ENCODE measurements at regions not wholly inside any gene's neighbourhood (a gene's known extent, or its start where the extent isn't known, plus 50 kb on each side); places are given as distances from the start of the nearest gene placed in this dataset.
"Not testable (repeated sequence)": the region's sequence is repeated elsewhere in the genome, so short reads cannot be mapped to it uniquely, and the experiment has no call there.

- H3K27me3 ChIP-seq; H3K36me3 ChIP-seq; DNase-seq (ENCODE audit: extremely low spot score in 2 of 2); H3K9me3 ChIP-seq; H3K4me3 ChIP-seq; intact Hi-C loops (cut with DNase I); H3K27ac ChIP-seq; H3K4me1 ChIP-seq: not testable (repeated sequence)
Measured at GRCh38 chrX:80508083-80508482, 87.8 kb downstream of the TENT5D start.

GRCh38 chrX:80511969-80512760 is 91.9 kb downstream of the TENT5D start:
- H3K4me3 ChIP-seq, result no peak overlapping the region
- no peaks in the 10 kb centered on the region for H3K9me3 ChIP-seq
- intact Hi-C loops (cut with DNase I), result no loop called here
- no peaks in the 10 kb centered on the region for H3K36me3 ChIP-seq
- no peaks in the 10 kb centered on the region for H3K27me3 ChIP-seq
- H3K27ac ChIP-seq, result no peak overlapping the region
- no peaks in the 10 kb centered on the region for H3K4me1 ChIP-seq
- TF ChIP-seq POLR2AphosphoS5 (IDR thresholded peaks at IDR 0.05; ENCODE audit: insufficient read depth in 1 of 2, low read depth in 1 of 2), result no peak
- TF ChIP-seq POLR2A (IDR thresholded peaks at IDR 0.05), result no peak
- no peak for TF ChIP-seq CTCF (IDR thresholded peaks at IDR 0.05)
- no peak for DNase-seq (ENCODE audit: extremely low spot score in 2 of 2)

- H3K4me3 ChIP-seq, result no peak overlapping the region
- H3K36me3 ChIP-seq, result no peaks in the 10 kb centered on the region
- no peak for DNase-seq (ENCODE audit: extremely low spot score in 2 of 2)
- intact Hi-C loops (cut with DNase I), result no loop called here
- no peak overlapping the region for H3K27ac ChIP-seq
- no peaks in the 10 kb centered on the region for H3K9me3 ChIP-seq
- H3K27me3 ChIP-seq, result no peaks in the 10 kb centered on the region
- H3K4me1 ChIP-seq, result no peaks in the 10 kb centered on the region
- TF ChIP-seq CTCF (IDR thresholded peaks at IDR 0.05) (no peak), POLR2AphosphoS5 (IDR thresholded peaks at IDR 0.05; ENCODE audit: insufficient read depth in 1 of 2, low read depth in 1 of 2) (no peak), POLR2A (IDR thresholded peaks at IDR 0.05) (no peak)
Measured at GRCh38 chrX:80512924-80513323, 92.7 kb downstream of the TENT5D start.

- TF ChIP-seq POLR2AphosphoS5 (IDR thresholded peaks at IDR 0.05; ENCODE audit: insufficient read depth in 1 of 2, low read depth in 1 of 2), result no peak
- TF ChIP-seq POLR2A (IDR thresholded peaks at IDR 0.05), result no peak
- TF ChIP-seq CTCF (IDR thresholded peaks at IDR 0.05), result no peak
- H3K4me1 ChIP-seq, result no peaks in the 10 kb centered on the region
- H3K27me3 ChIP-seq, result no peaks in the 10 kb centered on the region
- no peak overlapping the region for H3K4me3 ChIP-seq
- H3K9me3 ChIP-seq, result no peaks in the 10 kb centered on the region
- DNase-seq (ENCODE audit: extremely low spot score in 2 of 2), result no peak
- H3K27ac ChIP-seq, result no peak overlapping the region
- H3K36me3 ChIP-seq, result no peaks in the 10 kb centered on the region
- intact Hi-C loops (cut with DNase I), result no loop called here
Measured at GRCh38 chrX:80513625-80514024, 93.4 kb downstream of the TENT5D start.

GRCh38 chrX:80537096-80537495 is 116.8 kb downstream of the TENT5D start:
- Histone ChIP-seq H3K4me3 (no peak overlapping the region), H3K27me3 (no peaks in the 10 kb centered on the region), H3K9me3 (no peaks in the 10 kb centered on the region), H3K4me1 (no peaks in the 10 kb centered on the region), H3K36me3 (no peaks in the 10 kb centered on the region), H3K27ac (no peak overlapping the region)
- no peak for TF ChIP-seq CTCF (IDR thresholded peaks at IDR 0.05)
- TF ChIP-seq POLR2A (IDR thresholded peaks at IDR 0.05), result no peak
- no peak for TF ChIP-seq POLR2AphosphoS5 (IDR thresholded peaks at IDR 0.05; ENCODE audit: insufficient read depth in 1 of 2, low read depth in 1 of 2)
- intact Hi-C loops (cut with DNase I), result no loop called here
- DNase-seq (ENCODE audit: extremely low spot score in 2 of 2), result no peak
